ENCODE measurements at regions not wholly inside any gene's neighbourhood (a gene's known extent, or its start where the extent isn't known, plus 50 kb on each side); places are given as distances from the start of the nearest gene placed in this dataset.
"Not testable (repeated sequence)": the region's sequence is repeated elsewhere in the genome, so short reads cannot be mapped to it uniquely, and the experiment has no call there.

GRCh38 chr1:174105086-174105485, 54.2 kb upstream of the RABGAP1L start:
- DNase-seq = no peak

- DNase-seq = no peak
These were observed 55.6 kb upstream of the RABGAP1L start for GRCh38 chr1:174103766-174104165.

- DNase-seq = not testable (repeated sequence)
These were observed 57.3 kb upstream of the RABGAP1L start for GRCh38 chr1:174101976-174102375.

GRCh38 chr1:174097426-174097825, 61.9 kb upstream of the RABGAP1L start:
- DNase-seq = no peak

DNA sequence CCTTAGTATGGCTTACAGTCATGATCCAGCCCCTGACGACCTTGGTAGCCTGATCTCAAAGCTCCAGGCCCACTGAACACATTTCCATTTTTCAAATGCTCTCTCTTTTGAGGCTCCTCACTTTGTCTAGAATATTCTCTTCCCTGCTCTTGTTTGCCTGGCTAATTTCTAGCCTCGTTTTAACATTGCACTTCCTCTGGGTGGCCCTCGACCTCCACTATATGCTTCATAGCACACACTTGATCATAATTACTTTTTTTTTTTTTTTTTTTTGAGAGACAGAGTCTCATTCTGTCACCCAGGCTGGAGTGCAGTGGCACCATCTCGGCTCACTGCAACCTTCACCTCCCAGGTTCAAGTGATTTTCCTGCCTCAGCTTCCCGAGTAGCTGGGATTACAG, 65.5 kb upstream of the RABGAP1L start:
- not testable (repeated sequence) for DNase-seq

DNA sequence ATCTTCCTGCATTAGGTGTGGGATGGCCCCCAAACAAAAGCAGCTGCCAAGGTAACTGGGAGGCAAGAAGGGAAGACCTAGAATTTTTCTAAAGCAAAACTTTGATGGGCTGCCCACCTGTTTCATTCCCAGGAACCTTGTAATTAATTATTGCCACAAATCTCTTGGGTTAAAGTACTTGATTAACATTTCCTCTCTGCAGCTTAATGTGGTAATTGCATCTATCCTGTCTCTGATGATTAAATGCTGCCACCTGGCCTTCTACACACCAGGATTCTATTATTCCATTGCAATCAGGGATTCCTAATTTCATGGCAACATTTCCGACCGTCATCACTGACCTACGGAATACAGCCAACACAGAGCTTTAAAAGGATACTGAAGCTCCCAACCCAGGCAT, 68.3 kb upstream of the RC3H1 start:
- DNase-seq = no peak

- DNase-seq = peak; percentile 55
These were observed 58.7 kb upstream of the RC3H1 start for GRCh38 chr1:174080819-174081218.

- no peak for DNase-seq
These were observed 57.6 kb upstream of the RC3H1 start for GRCh38 chr1:174079796-174080195.

DNA sequence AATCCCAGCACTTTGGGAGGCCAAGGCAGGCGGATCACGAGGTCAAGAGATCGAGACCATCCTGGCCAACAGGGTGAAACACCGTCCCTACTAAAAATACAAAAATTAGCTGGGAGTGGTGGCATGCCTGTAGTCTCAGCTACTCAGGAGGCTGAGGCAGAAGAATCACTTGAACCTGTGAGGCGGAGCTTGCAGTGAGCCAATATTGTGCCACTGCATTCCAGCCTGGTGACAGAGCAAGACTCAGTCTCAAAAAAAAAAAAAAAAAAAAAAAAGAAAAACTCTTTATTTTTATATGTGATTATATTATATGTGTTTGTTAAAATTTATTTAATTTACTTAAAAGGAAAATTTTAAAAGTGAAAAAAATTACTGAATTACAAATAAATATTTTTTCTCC, 56.8 kb upstream of the RC3H1 start:
- DNase-seq = not testable (repeated sequence)

DNA sequence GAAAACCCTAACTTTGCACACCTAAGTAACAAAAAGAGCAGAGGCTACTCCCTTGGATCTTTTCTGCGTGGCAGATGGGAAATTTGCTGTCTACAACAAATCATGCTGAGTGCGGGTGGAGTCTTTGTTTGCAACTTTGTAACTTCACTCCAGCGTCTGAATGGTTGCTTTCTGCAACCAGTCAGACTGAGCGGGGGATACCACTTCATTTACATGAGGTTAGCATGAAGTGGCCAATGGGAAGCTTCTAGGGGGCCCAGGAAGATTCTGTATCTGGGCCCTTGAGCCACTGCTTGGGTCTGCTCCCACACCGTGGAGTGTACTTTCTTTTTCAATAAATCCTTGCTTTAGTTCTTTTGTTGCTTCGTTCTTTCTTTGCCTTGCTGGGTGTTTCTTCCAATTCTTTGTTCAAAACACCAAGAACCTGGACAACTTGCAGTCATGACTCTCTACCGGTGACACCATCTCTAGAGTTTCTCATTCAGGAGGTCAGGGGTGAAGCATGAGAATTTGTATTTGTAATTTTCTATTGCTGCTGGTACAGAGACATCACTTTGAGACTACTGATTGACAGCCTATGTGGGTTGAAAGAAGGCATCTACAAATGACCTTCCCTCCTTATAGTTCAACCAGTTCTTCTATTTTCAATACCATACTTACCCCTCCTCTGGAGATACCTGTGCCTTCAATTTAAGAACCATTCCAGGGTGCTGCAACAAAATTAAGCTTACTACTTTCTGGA, 55.8 kb upstream of the RC3H1 start:
- DNase-seq = no peak

DNA sequence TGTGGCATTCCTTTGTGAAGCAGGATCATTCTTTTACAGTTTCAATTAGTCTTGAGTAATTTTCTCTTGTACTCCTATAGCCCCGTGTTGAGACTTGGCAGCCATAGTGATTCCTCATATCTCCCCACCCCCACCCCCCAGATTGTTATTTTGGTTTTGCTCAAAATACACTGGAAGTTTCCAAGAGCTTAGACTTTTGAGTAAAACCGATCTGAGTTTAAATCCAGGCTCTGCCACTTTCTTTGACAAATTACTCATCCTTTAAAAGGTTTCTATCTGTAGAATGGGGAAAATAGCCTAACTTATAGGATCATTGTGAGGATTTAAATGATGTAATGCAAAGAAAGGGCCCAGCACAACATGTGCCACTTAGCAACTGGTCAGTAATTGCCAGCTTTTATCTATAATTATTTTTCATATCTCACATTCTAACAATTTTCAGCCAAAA, 53.1 kb upstream of the RC3H1 start:
- no peak for DNase-seq

GRCh38 chr1:174074757-174075156, 52.6 kb upstream of the RC3H1 start:
- no peak for DNase-seq

DNA sequence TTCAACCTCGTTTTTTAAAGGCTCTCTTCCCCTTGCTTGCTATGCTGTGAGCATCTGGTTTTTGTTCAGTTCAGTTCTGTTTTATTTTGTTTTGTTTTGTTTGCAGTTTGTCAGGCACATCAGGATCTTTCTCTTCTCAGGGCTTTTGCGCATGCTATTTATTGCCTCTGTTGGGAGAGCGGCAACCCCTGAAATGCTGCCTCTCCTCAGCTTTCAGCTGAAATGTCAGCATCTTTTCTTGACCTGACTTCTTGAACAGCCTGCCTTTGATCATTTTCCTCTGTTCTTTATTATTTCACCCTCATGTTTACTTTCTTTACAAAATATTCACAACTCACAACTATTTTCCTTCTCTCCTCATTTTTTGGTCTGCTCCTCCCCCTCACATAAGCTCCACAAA, 50.4 kb upstream of the RC3H1 start:
- DNase-seq = no peak

Measured in NCI-H345 (cell line).